ENCODE measurements at regions not wholly inside any gene's neighbourhood (a gene's known extent, or its start where the extent isn't known, plus 50 kb on each side); places are given as distances from the start of the nearest gene placed in this dataset.

- Histone ChIP-seq H3K9me3 (ENCODE audit: low read length) (no peaks in the 10 kb centered on the region), H3K4me3 (ENCODE audit: low read length) (no peak overlapping the region), H2AFZ (ENCODE audit: low read depth, low read length) (no peak overlapping the region), H3K27me3 (ENCODE audit: insufficient read depth, low read length) (no peaks in the 10 kb centered on the region), H3K36me3 (ENCODE audit: insufficient read depth, low read length) (no peaks in the 10 kb centered on the region), H3K4me1 (ENCODE audit: insufficient read depth, low read length) (peaks cover 7% of the 10 kb centered on the region)
Measured at GRCh38 chr12:24118668-24119067, 169.2 kb upstream of the SOX5 start.

DNA sequence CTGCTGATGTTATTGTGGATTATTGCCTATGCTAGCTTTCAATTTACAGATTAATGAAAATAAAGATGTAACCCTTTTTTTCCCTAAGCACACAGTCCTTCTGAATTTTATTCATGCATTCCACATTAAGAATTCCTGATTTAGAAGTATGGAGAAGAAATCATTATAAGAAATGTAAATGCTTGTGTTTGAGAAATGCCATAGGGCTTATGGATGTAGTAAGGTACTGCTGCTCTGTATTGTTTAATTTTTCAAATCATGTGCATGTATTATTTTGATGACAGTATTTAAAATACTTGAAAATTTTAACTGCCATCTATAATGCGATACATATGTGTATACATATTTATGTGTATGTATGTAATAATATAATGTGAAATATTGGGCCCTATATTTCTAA lies 167.1 kb upstream of the SOX5 start:
- H3K4me1 ChIP-seq (ENCODE audit: insufficient read depth, low read length): peaks cover 4% of the 10 kb centered on the region
- H3K27me3 ChIP-seq (ENCODE audit: insufficient read depth, low read length): no peaks in the 10 kb centered on the region
- H3K9me3 ChIP-seq (ENCODE audit: low read length): no peaks in the 10 kb centered on the region
- no peak overlapping the region for H3K4me3 ChIP-seq (ENCODE audit: low read length)
- no peak overlapping the region for H2AFZ ChIP-seq (ENCODE audit: low read depth, low read length)
- H3K36me3 ChIP-seq (ENCODE audit: insufficient read depth, low read length): no peaks in the 10 kb centered on the region

GRCh38 chr12:24113701-24114100 lies 164.2 kb upstream of the SOX5 start:
- Histone ChIP-seq H3K9me3 (ENCODE audit: low read length) (no peaks in the 10 kb centered on the region), H3K4me1 (ENCODE audit: insufficient read depth, low read length) (peaks cover 4% of the 10 kb centered on the region), H3K27me3 (ENCODE audit: insufficient read depth, low read length) (no peaks in the 10 kb centered on the region), H2AFZ (ENCODE audit: low read depth, low read length) (no peak overlapping the region), H3K36me3 (ENCODE audit: insufficient read depth, low read length) (no peaks in the 10 kb centered on the region), H3K4me3 (ENCODE audit: low read length) (no peak overlapping the region)

DNA sequence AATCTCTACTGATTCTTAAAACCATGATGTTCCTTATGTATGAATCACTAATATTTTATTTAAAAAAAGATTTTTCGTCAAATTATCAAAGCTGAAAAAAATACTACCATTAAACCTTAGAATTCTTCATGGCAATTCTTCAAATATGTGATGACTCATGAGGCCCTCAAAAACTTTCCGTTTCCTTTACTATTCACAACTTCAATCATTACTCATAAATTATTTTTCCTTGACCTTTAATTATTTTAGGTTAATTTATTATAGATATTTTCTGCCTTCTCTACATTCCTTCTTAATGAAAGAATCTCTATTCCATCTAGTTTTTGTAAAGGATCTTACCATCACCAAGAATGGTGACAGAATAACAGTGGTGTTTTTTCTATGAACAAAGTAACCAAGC lies 162.1 kb upstream of the SOX5 start:
- H3K9me3 ChIP-seq (ENCODE audit: low read length): no peaks in the 10 kb centered on the region
- H2AFZ ChIP-seq (ENCODE audit: low read depth, low read length): no peak overlapping the region
- no peaks in the 10 kb centered on the region for H3K27me3 ChIP-seq (ENCODE audit: insufficient read depth, low read length)
- H3K4me3 ChIP-seq (ENCODE audit: low read length): no peak overlapping the region
- no peaks in the 10 kb centered on the region for H3K36me3 ChIP-seq (ENCODE audit: insufficient read depth, low read length)
- peaks cover 12% of the 10 kb centered on the region for H3K4me1 ChIP-seq (ENCODE audit: insufficient read depth, low read length)

- Histone ChIP-seq H3K36me3 (ENCODE audit: insufficient read depth, low read length) (no peaks in the 10 kb centered on the region), H3K27me3 (ENCODE audit: insufficient read depth, low read length) (no peaks in the 10 kb centered on the region), H3K9me3 (ENCODE audit: low read length) (no peaks in the 10 kb centered on the region), H2AFZ (ENCODE audit: low read depth, low read length) (no peak overlapping the region), H3K4me3 (ENCODE audit: low read length) (no peak overlapping the region), H3K4me1 (ENCODE audit: insufficient read depth, low read length) (peaks cover 12% of the 10 kb centered on the region)
Measured at GRCh38 chr12:24111086-24111485, 161.6 kb upstream of the SOX5 start.

DNA sequence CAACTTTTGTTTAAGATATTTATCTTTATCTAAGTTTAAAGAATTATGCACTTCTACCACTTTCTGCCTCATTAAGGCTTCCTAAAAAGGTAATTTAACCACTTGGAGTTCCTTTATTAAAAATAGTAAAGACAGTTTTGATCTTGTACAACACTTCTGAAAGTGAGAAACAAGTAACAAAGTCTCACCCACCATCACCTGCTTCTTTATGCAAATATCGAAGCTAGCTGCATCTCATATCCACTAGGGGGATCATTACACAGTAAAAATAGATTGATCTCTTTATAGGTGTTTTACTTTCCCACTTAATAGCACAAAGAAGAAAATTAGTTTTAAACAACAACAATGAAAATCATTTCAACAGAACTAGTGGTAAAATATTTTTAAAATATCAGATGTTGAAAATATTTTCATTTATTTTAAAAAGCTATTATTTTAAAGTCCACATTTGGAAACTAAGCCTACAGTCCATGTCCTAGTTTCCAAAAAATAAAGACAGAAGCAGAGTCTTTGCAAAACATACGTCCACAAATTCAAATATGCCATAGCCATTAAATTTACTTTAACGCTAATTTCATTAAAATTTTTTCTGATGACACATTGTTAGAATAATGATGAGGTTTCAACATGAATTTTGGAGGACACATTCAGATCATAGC lies 160.0 kb upstream of the SOX5 start:
- no peak overlapping the region for H3K4me3 ChIP-seq (ENCODE audit: low read length)
- H3K27me3 ChIP-seq (ENCODE audit: insufficient read depth, low read length): no peaks in the 10 kb centered on the region
- H2AFZ ChIP-seq (ENCODE audit: low read depth, low read length): no peak overlapping the region
- peaks cover 12% of the 10 kb centered on the region for H3K4me1 ChIP-seq (ENCODE audit: insufficient read depth, low read length)
- no peaks in the 10 kb centered on the region for H3K36me3 ChIP-seq (ENCODE audit: insufficient read depth, low read length)
- no peaks in the 10 kb centered on the region for H3K9me3 ChIP-seq (ENCODE audit: low read length)

DNA sequence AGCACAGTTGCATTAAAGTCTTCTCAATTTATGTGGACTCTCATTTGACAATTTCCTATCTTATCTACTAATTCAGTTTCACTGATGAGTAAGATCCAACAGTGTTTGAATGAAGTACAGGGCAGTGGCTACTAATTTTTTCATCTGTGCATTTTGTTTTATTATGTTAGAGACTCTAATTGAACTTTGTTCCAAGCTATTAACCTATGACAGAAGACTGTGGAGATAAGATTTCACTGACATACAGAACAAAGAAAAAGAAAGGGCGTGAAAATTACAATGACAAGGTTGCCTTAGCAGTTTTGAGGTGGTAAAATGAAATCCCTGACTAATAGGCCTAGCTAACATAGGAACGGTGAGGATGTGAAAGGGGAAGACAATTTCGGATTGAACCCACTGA lies 153.2 kb upstream of the SOX5 start:
- no peaks in the 10 kb centered on the region for H3K9me3 ChIP-seq (ENCODE audit: low read length)
- no peaks in the 10 kb centered on the region for H3K36me3 ChIP-seq (ENCODE audit: insufficient read depth, low read length)
- no peak overlapping the region for H2AFZ ChIP-seq (ENCODE audit: low read depth, low read length)
- no peak overlapping the region for H3K4me3 ChIP-seq (ENCODE audit: low read length)
- no peaks in the 10 kb centered on the region for H3K27me3 ChIP-seq (ENCODE audit: insufficient read depth, low read length)
- H3K4me1 ChIP-seq (ENCODE audit: insufficient read depth, low read length): peaks cover 4% of the 10 kb centered on the region

DNA sequence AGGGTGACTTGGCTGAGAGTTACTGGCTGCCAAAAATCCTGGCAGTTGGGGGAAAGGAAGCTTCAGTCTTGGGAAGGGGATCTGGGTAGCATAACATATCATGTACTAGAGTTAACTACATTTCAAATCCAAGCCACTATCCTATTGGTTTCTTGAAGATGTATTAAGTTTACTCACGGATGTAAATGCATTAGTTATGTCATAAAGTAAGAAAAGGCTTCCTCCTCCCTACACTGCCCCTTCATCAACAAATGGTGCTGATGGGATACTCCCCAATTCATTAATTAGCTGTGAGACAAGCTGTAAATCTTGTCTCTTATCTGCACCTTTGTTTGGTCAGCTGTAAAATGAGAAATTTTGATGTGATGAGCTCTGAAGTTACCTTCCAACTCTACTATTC lies 150.1 kb upstream of the SOX5 start:
- Histone ChIP-seq H3K36me3 (ENCODE audit: insufficient read depth, low read length) (no peaks in the 10 kb centered on the region), H3K4me1 (ENCODE audit: insufficient read depth, low read length) (no peaks in the 10 kb centered on the region), H3K4me3 (ENCODE audit: low read length) (no peak overlapping the region), H3K9me3 (ENCODE audit: low read length) (no peaks in the 10 kb centered on the region), H2AFZ (ENCODE audit: low read depth, low read length) (no peak overlapping the region), H3K27me3 (ENCODE audit: insufficient read depth, low read length) (no peaks in the 10 kb centered on the region)

GRCh38 chr12:24095245-24095644 lies 145.8 kb upstream of the SOX5 start:
- no peak overlapping the region for H2AFZ ChIP-seq (ENCODE audit: low read depth, low read length)
- no peak overlapping the region for H3K4me3 ChIP-seq (ENCODE audit: low read length)
- H3K36me3 ChIP-seq (ENCODE audit: insufficient read depth, low read length): no peaks in the 10 kb centered on the region
- H3K9me3 ChIP-seq (ENCODE audit: low read length): no peaks in the 10 kb centered on the region
- no peaks in the 10 kb centered on the region for H3K4me1 ChIP-seq (ENCODE audit: insufficient read depth, low read length)
- no peaks in the 10 kb centered on the region for H3K27me3 ChIP-seq (ENCODE audit: insufficient read depth, low read length)

GRCh38 chr12:24089510-24089890 lies 140.0 kb upstream of the SOX5 start:
- no peak overlapping the region for H3K4me3 ChIP-seq (ENCODE audit: low read length)
- H3K27me3 ChIP-seq (ENCODE audit: insufficient read depth, low read length): no peaks in the 10 kb centered on the region
- H3K9me3 ChIP-seq (ENCODE audit: low read length): no peaks in the 10 kb centered on the region
- no peaks in the 10 kb centered on the region for H3K4me1 ChIP-seq (ENCODE audit: insufficient read depth, low read length)
- no peaks in the 10 kb centered on the region for H3K36me3 ChIP-seq (ENCODE audit: insufficient read depth, low read length)
- H2AFZ ChIP-seq (ENCODE audit: low read depth, low read length): no peak overlapping the region

DNA sequence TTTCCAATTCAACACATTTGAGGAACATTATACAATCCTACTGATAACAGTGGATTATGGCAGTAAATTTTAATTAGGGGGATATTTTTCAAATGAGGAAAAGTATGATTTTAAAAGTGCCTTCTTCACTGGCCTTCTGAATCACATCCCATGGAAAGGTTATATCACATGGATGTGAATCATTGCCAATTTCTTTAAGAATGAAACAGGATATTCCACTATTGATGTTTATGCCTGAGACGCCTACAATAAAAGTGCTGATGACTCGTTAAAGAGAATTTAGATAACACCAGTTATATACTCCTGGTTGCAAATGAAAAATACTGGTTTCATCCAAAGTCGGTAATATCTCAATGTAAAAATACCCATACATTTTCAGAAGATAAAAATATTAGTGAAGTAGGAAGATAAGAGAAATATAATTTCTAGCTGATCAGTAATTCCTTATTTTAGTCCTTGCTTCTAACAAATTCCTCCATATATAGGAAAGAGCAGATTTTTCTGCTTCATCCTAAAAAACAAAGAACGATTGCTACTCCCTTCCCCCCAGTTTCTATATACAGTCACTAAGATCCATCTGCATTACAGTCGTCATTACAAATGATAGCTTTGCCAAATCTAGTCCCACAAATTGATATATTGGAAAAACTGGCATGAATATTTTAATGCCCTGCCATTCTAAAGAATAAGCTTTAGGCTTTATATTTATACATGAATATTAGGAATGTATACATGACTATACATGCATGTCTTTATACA lies 139.5 kb upstream of the SOX5 start:
- no peaks in the 10 kb centered on the region for H3K27me3 ChIP-seq (ENCODE audit: insufficient read depth, low read length)
- H3K4me3 ChIP-seq (ENCODE audit: low read length): no peak overlapping the region
- H3K4me1 ChIP-seq (ENCODE audit: insufficient read depth, low read length): no peaks in the 10 kb centered on the region
- no peaks in the 10 kb centered on the region for H3K36me3 ChIP-seq (ENCODE audit: insufficient read depth, low read length)
- no peak overlapping the region for H2AFZ ChIP-seq (ENCODE audit: low read depth, low read length)
- no peaks in the 10 kb centered on the region for H3K9me3 ChIP-seq (ENCODE audit: low read length)

GRCh38 chr12:24087294-24087693 lies 137.8 kb upstream of the SOX5 start:
- H3K27me3 ChIP-seq (ENCODE audit: insufficient read depth, low read length): no peaks in the 10 kb centered on the region
- H3K4me3 ChIP-seq (ENCODE audit: low read length): no peak overlapping the region
- H2AFZ ChIP-seq (ENCODE audit: low read depth, low read length): no peak overlapping the region
- H3K36me3 ChIP-seq (ENCODE audit: insufficient read depth, low read length): no peaks in the 10 kb centered on the region
- H3K4me1 ChIP-seq (ENCODE audit: insufficient read depth, low read length): peaks cover 3% of the 10 kb centered on the region
- no peaks in the 10 kb centered on the region for H3K9me3 ChIP-seq (ENCODE audit: low read length)

GRCh38 chr12:24084800-24085199 lies 135.3 kb upstream of the SOX5 start:
- no peak overlapping the region for H2AFZ ChIP-seq (ENCODE audit: low read depth, low read length)

DNA sequence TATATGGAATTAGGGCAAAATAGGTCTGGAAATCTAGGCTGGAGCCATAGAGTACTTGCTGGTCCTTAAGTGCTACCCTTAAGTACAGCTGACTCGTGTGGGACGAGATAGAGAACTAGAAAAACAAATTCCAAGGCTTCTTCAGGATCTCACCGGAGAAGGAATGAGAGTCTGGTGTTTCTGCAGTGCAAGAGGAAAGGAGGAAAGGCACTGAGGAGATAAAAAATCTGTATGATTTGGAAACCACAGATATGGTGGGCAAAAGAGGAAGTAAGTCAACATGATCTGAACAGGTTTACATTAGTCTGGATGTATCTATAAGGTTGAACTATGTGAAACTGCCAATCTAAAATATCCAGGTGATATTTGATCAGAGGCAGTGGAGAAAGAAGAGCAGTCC lies 134.4 kb upstream of the SOX5 start:
- H3K4me3 ChIP-seq (ENCODE audit: low read length): no peak overlapping the region
- no peaks in the 10 kb centered on the region for H3K27me3 ChIP-seq (ENCODE audit: insufficient read depth, low read length)
- H3K4me1 ChIP-seq (ENCODE audit: insufficient read depth, low read length): peaks cover 24% of the 10 kb centered on the region
- H3K9me3 ChIP-seq (ENCODE audit: low read length): no peaks in the 10 kb centered on the region
- H2AFZ ChIP-seq (ENCODE audit: low read depth, low read length): no peak overlapping the region
- no peaks in the 10 kb centered on the region for H3K36me3 ChIP-seq (ENCODE audit: insufficient read depth, low read length)

More at GRCh38 chr12:24084800-24085199, 135.3 kb upstream of the SOX5 start:
- Histone ChIP-seq H3K4me1 (ENCODE audit: insufficient read depth, low read length) (peaks cover 24% of the 10 kb centered on the region), H3K4me3 (ENCODE audit: low read length) (no peak overlapping the region), H3K27me3 (ENCODE audit: insufficient read depth, low read length) (no peaks in the 10 kb centered on the region), H3K36me3 (ENCODE audit: insufficient read depth, low read length) (no peaks in the 10 kb centered on the region), H3K9me3 (ENCODE audit: low read length) (no peaks in the 10 kb centered on the region)
